ENCODE measurements at regions not wholly inside any gene's neighbourhood (a gene's known extent, or its start where the extent isn't known, plus 50 kb on each side); places are given as distances from the start of the nearest gene placed in this dataset.
"Not testable (repeated sequence)": the region's sequence is repeated elsewhere in the genome, so short reads cannot be mapped to it uniquely, and the experiment has no call there.

GRCh38 chr4:158418679-158419078 is 103.0 kb upstream of the RXFP1 start:
- SMC1A ChIA-PET (ENCODE audit: uncharacterized antibody, unreplicated experiment); BruUV-seq (replicated peaks): not testable (repeated sequence)

GRCh38 chr4:158420782-158421181 is 100.9 kb upstream of the RXFP1 start:
- Histone ChIP-seq H3K79me2 (ENCODE audit: control insufficient read depth, insufficient read depth, low read length) (no peaks in the 10 kb centered on the region), H2AFZ (ENCODE audit: control insufficient read depth, low read depth, low read length) (no peak overlapping the region), H3K9ac (ENCODE audit: control insufficient read depth, insufficient read depth, low read length) (no peak overlapping the region), H4K20me1 (ENCODE audit: control insufficient read depth, insufficient read depth) (no peaks in the 10 kb centered on the region), H3K27ac (ENCODE audit: control insufficient read depth, insufficient read depth) (no peak overlapping the region), H3K9me3 (replicated peaks; ENCODE audit: control insufficient read depth, insufficient read depth, low read length) (no peaks in the 10 kb centered on the region), H3K27me3 (replicated peaks in 1 of 2; ENCODE audit: control insufficient read depth in 2 of 2, insufficient read depth in 2 of 2, low read length in 1 of 2) (no peaks in the 10 kb centered on the region), H3K4me2 (ENCODE audit: control insufficient read depth, insufficient read depth) (no peak overlapping the region), H3K36me3 (ENCODE audit: control insufficient read depth in 2 of 2, insufficient read depth in 2 of 2, low read length in 1 of 2) (no peaks in the 10 kb centered on the region), H3K4me1 (ENCODE audit: control insufficient read depth, insufficient read depth, low read length) (no peaks in the 10 kb centered on the region), H3K4me3 (no peak overlapping the region)
- BruUV-seq (replicated peaks) = no TSS peak
- SMC1A ChIA-PET (ENCODE audit: uncharacterized antibody, unreplicated experiment) = no interaction called here
- CTCF ChIA-PET = interaction anchor here (0.9 kb wide), 1 partner anchor 11 kb away, joined by 3 read pairs; no protein-coding TSS in a partner anchor
- no peak for ATAC-seq
- WGBS (ENCODE audit: insufficient coverage, insufficient replicate concordance, low lambda C conversion rate, missing lambda C conversion rate) = 19% methylated on average over 2 of the region's 2 CpGs
- no peak for DNase-seq (ENCODE audit: low read depth, low spot score)
- intact Hi-C loops (cut with micrococcal nuclease; ENCODE audit: unreplicated experiment) (no loop called here), in situ Hi-C loops (cut with MboI) (no loop called here)
- RAD21 ChIA-PET (ENCODE audit: unreplicated experiment) = no interaction called here
- POLR2A ChIA-PET = no interaction called here
- no peak for FAIRE-seq
- TF ChIP-seq PAX8 (IDR thresholded peaks at IDR 0.05) = no peak
- no peak for TF ChIP-seq HDAC6 (IDR thresholded peaks at IDR 0.05; ENCODE audit: unreplicated experiment)
- TF ChIP-seq HCFC1 (IDR thresholded peaks at IDR 0.05; ENCODE audit: low read length) = no peak
- TF ChIP-seq SIN3A (IDR thresholded peaks at IDR 0.05; ENCODE audit: low read depth, low read length) = no peak
- TF ChIP-seq SPI1 (IDR thresholded peaks at IDR 0.05; ENCODE audit: borderline replicate concordance, insufficient read depth, low read depth, low read length) = no peak
- no peak for TF ChIP-seq FOXK2 (IDR thresholded peaks at IDR 0.05)
- TF ChIP-seq ZBTB11 (CRISPR knock-in tag; IDR thresholded peaks at IDR 0.05) = no peak
- TF ChIP-seq MAX (IDR thresholded peaks at IDR 0.05; ENCODE audit: low read depth, low read length) = no peak

More at GRCh38 chr4:158418679-158419078, 103.0 kb upstream of the RXFP1 start:
- FAIRE-seq; in situ Hi-C loops (cut with MboI); H3K9ac ChIP-seq (ENCODE audit: control insufficient read depth, insufficient read depth, low read length); H3K4me3 ChIP-seq; H4K20me1 ChIP-seq (ENCODE audit: control insufficient read depth, insufficient read depth); POLR2A ChIA-PET; H3K27me3 ChIP-seq (replicated peaks in 1 of 2; ENCODE audit: control insufficient read depth in 2 of 2, insufficient read depth in 2 of 2, low read length in 1 of 2); ATAC-seq; H3K27ac ChIP-seq (ENCODE audit: control insufficient read depth, insufficient read depth); DNase-seq (ENCODE audit: low read depth, low spot score); H3K4me1 ChIP-seq (ENCODE audit: control insufficient read depth, insufficient read depth, low read length); H3K9me3 ChIP-seq (replicated peaks; ENCODE audit: control insufficient read depth, insufficient read depth, low read length); H3K4me2 ChIP-seq (ENCODE audit: control insufficient read depth, insufficient read depth); H3K36me3 ChIP-seq (ENCODE audit: control insufficient read depth in 2 of 2, insufficient read depth in 2 of 2, low read length in 1 of 2); H2AFZ ChIP-seq (ENCODE audit: control insufficient read depth, low read depth, low read length); H3K79me2 ChIP-seq (ENCODE audit: control insufficient read depth, insufficient read depth, low read length): not testable (repeated sequence)
- 0 out of 6 replicates have a peak, but pooled peaks of 1 of the 3 experiments have one; percentile 6 for TF ChIP-seq CTCF (IDR thresholded peaks at IDR 0.05 in 2 of 3, conservative IDR thresholded peaks at IDR 0.05 in 1 of 3; ENCODE audit: control insufficient read depth in 2 of 3, extremely low read depth in 1 of 3, insufficient read depth in 1 of 3, low read depth in 3 of 3, low read length in 3 of 3)
- ChIA-PET CTCF (interaction anchor here (0.8 to 1.3 kb wide), 5 partner anchors 9 to 205 kb away, joined by 3 to 5 read pairs (median 4); no protein-coding TSS in a partner anchor), RAD21 (ENCODE audit: unreplicated experiment) (interaction anchor here (0.6 kb wide), 1 partner anchor 70 kb away, joined by 3 read pairs; no protein-coding TSS in a partner anchor)
- 51% methylated on average over 4 of the region's 4 CpGs for WGBS (ENCODE audit: insufficient coverage, insufficient replicate concordance, low lambda C conversion rate, missing lambda C conversion rate)
- intact Hi-C loops (cut with micrococcal nuclease; ENCODE audit: unreplicated experiment) = loop anchor here (5.0 to 10.0 kb wide), 2 partner anchors 209 to 786 kb away; no protein-coding TSS in a partner anchor

All from GM12878 (cell line).